ENCODE measurements at regions not wholly inside any gene's neighbourhood (a gene's known extent, or its start where the extent isn't known, plus 50 kb on each side); places are given as distances from the start of the nearest gene placed in this dataset.

- Histone ChIP-seq H3K27ac (ENCODE audit: low read length) (no peak overlapping the region), H3K36me3 (ENCODE audit: control insufficient read depth, insufficient read depth, low read length) (no peaks in the 10 kb centered on the region), H3K27me3 (ENCODE audit: control insufficient read depth, insufficient read depth, low read length) (no peaks in the 10 kb centered on the region), H3K9me3 (ENCODE audit: control insufficient read depth, insufficient read depth, low read length) (peaks cover 3% of the 10 kb centered on the region), H3K4me3 (ENCODE audit: low read length) (no peak overlapping the region), H3K4me1 (ENCODE audit: control insufficient read depth, insufficient read depth, low read length) (no peaks in the 10 kb centered on the region)
- TF ChIP-seq, protein P1, sequence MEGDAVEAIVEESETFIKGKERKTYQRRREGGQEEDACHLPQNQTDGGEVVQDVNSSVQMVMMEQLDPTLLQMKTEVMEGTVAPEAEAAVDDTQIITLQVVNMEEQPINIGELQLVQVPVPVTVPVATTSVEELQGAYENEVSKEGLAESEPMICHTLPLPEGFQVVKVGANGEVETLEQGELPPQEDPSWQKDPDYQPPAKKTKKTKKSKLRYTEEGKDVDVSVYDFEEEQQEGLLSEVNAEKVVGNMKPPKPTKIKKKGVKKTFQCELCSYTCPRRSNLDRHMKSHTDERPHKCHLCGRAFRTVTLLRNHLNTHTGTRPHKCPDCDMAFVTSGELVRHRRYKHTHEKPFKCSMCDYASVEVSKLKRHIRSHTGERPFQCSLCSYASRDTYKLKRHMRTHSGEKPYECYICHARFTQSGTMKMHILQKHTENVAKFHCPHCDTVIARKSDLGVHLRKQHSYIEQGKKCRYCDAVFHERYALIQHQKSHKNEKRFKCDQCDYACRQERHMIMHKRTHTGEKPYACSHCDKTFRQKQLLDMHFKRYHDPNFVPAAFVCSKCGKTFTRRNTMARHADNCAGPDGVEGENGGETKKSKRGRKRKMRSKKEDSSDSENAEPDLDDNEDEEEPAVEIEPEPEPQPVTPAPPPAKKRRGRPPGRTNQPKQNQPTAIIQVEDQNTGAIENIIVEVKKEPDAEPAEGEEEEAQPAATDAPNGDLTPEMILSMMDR (IDR thresholded peaks at IDR 0.05) = no peak
- 81% methylated on average over 13 of the region's 13 CpGs for WGBS (ENCODE audit: insufficient coverage)
- H3K9me3 Mint-ChIP-seq = no peaks in the 10 kb centered on the region
- no peak for ATAC-seq
- H3K36me3 Mint-ChIP-seq = no peaks in the 10 kb centered on the region
- H3K4me3 Mint-ChIP-seq = no peak overlapping the region
- no peak for DNase-seq
- H3K27me3 Mint-ChIP-seq (ENCODE audit: low read depth in 2 of 2) = peaks cover 0 to 2% of the 10 kb centered on the region in 2 donors
- no peaks in the 10 kb centered on the region for H3K4me1 Mint-ChIP-seq
- no peak overlapping the region for H3K27ac Mint-ChIP-seq
- intact Hi-C loops (cut with micrococcal nuclease) = no loop called here
Observed at GRCh38 chr2:23021311-23022120, 363.5 kb upstream of the KLHL29 start.

GRCh38 chr2:23023722-23024121 is 361.3 kb upstream of the KLHL29 start:
- ATAC-seq = no peak
- Mint-ChIP-seq H3K27ac (no peak overlapping the region), H3K27me3 (ENCODE audit: low read depth in 2 of 2) (no peaks in the 10 kb centered on the region), H3K4me3 (no peak overlapping the region), H3K4me1 (no peaks in the 10 kb centered on the region), H3K36me3 (no peaks in the 10 kb centered on the region), H3K9me3 (no peaks in the 10 kb centered on the region)
- Histone ChIP-seq H3K9me3 (ENCODE audit: control insufficient read depth, insufficient read depth, low read length) (peaks cover 3% of the 10 kb centered on the region), H3K36me3 (ENCODE audit: control insufficient read depth, insufficient read depth, low read length) (no peaks in the 10 kb centered on the region), H3K27ac (ENCODE audit: low read length) (no peak overlapping the region), H3K4me1 (ENCODE audit: control insufficient read depth, insufficient read depth, low read length) (no peaks in the 10 kb centered on the region), H3K27me3 (ENCODE audit: control insufficient read depth, insufficient read depth, low read length) (no peaks in the 10 kb centered on the region), H3K4me3 (ENCODE audit: low read length) (no peak overlapping the region)
- intact Hi-C loops (cut with micrococcal nuclease) = no loop called here
- 71% methylated on average over 3 of the region's 3 CpGs for WGBS (ENCODE audit: insufficient coverage)
- no peak for DNase-seq
- TF ChIP-seq, protein P1 (IDR thresholded peaks at IDR 0.05) = no peak

DNA sequence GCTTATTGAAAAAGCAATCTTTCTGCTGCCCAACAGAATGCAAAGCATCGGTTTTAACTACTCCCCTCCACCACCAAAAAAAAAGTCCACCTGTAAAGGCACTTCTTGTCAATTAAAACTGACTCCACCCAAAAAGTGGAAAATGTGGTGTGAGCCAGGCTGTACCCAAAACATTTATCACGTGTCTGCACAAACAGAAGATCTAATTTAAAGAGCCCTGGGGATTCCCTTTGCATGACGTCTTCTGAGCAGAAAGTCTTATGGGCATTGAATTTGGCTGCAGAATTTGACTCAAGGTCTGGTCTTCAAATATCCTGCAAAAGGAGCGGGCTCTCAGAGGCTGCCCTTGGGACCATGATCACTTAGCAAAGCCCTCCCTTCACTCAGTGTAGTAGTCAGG is 358.3 kb upstream of the KLHL29 start:
- Histone ChIP-seq H3K27me3 (ENCODE audit: control insufficient read depth, insufficient read depth, low read length) (no peaks in the 10 kb centered on the region), H3K36me3 (ENCODE audit: control insufficient read depth, insufficient read depth, low read length) (no peaks in the 10 kb centered on the region), H3K4me1 (ENCODE audit: control insufficient read depth, insufficient read depth, low read length) (no peaks in the 10 kb centered on the region), H3K4me3 (ENCODE audit: low read length) (no peak overlapping the region), H3K9me3 (ENCODE audit: control insufficient read depth, insufficient read depth, low read length) (peaks cover 3% of the 10 kb centered on the region), H3K27ac (ENCODE audit: low read length) (no peak overlapping the region)
- no peak for ATAC-seq
- peaks cover 0 to 3% of the 10 kb centered on the region in 2 donors for H3K9me3 Mint-ChIP-seq
- WGBS (ENCODE audit: insufficient coverage) = 87% methylated on average over 4 of the region's 4 CpGs
- TF ChIP-seq, protein P1 (IDR thresholded peaks at IDR 0.05) = no peak
- no peaks in the 10 kb centered on the region for H3K36me3 Mint-ChIP-seq
- H3K4me3 Mint-ChIP-seq = no peak overlapping the region
- no peaks in the 10 kb centered on the region for H3K4me1 Mint-ChIP-seq
- intact Hi-C loops (cut with micrococcal nuclease) = no loop called here
- H3K27ac Mint-ChIP-seq = no peak overlapping the region
- DNase-seq = no peak
- peaks cover 0 to 3% of the 10 kb centered on the region in 2 donors for H3K27me3 Mint-ChIP-seq (ENCODE audit: low read depth in 2 of 2)

GRCh38 chr2:23027396-23027795 is 357.6 kb upstream of the KLHL29 start:
- Histone ChIP-seq H3K9me3 (ENCODE audit: control insufficient read depth, insufficient read depth, low read length) (peaks cover 3% of the 10 kb centered on the region), H3K4me1 (ENCODE audit: control insufficient read depth, insufficient read depth, low read length) (no peaks in the 10 kb centered on the region), H3K36me3 (ENCODE audit: control insufficient read depth, insufficient read depth, low read length) (no peaks in the 10 kb centered on the region), H3K27ac (ENCODE audit: low read length) (no peak overlapping the region), H3K27me3 (ENCODE audit: control insufficient read depth, insufficient read depth, low read length) (no peaks in the 10 kb centered on the region), H3K4me3 (ENCODE audit: low read length) (no peak overlapping the region)
- TF ChIP-seq, protein P1 (IDR thresholded peaks at IDR 0.05) = no peak
- H3K27ac Mint-ChIP-seq = no peak overlapping the region
- DNase-seq = no peak
- no peak overlapping the region for H3K4me3 Mint-ChIP-seq
- intact Hi-C loops (cut with micrococcal nuclease) = no loop called here
- H3K27me3 Mint-ChIP-seq (ENCODE audit: low read depth in 2 of 2) = peaks cover 0 to 3% of the 10 kb centered on the region in 2 donors
- H3K36me3 Mint-ChIP-seq = no peaks in the 10 kb centered on the region
- no peaks in the 10 kb centered on the region for H3K4me1 Mint-ChIP-seq
- H3K9me3 Mint-ChIP-seq = peaks cover 0 to 5% of the 10 kb centered on the region in 2 donors
- WGBS (ENCODE audit: insufficient coverage) = 96% methylated on average over 1 of the region's 1 CpG
- ATAC-seq = no peak
